ENCODE measurements at regions not wholly inside any gene's neighbourhood (a gene's known extent, or its start where the extent isn't known, plus 50 kb on each side); places are given as distances from the start of the nearest gene placed in this dataset.

DNA sequence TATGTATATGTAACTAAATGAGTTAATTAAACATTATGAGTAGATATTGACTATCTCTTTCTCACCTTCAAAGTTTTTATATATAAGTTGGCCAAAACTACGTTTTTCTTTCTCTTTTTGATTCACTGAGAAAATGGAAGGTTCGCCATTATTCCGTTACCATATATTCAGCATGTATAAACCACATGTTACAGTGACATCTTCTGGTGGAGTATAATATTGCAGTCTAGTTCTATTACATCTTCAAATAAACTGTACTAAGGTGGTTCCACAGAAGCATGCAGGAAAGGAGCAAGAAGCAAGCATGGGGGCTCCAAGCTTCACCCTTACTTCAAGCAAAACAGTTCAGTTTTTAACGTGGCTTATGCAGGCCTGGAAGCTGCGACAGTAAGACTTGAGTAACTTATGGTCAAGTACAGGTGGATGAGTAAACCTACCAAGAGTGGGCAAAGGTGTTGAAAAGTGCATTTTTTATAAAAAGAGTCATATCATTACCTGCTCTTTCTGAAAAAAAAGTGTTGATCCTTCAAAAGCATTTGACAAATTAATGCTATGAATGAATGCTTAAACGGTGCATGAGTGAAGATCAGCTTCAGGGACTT lies 129.8 kb upstream of the RAB6C start:
- TF ChIP-seq, protein P1, sequence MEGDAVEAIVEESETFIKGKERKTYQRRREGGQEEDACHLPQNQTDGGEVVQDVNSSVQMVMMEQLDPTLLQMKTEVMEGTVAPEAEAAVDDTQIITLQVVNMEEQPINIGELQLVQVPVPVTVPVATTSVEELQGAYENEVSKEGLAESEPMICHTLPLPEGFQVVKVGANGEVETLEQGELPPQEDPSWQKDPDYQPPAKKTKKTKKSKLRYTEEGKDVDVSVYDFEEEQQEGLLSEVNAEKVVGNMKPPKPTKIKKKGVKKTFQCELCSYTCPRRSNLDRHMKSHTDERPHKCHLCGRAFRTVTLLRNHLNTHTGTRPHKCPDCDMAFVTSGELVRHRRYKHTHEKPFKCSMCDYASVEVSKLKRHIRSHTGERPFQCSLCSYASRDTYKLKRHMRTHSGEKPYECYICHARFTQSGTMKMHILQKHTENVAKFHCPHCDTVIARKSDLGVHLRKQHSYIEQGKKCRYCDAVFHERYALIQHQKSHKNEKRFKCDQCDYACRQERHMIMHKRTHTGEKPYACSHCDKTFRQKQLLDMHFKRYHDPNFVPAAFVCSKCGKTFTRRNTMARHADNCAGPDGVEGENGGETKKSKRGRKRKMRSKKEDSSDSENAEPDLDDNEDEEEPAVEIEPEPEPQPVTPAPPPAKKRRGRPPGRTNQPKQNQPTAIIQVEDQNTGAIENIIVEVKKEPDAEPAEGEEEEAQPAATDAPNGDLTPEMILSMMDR (IDR thresholded peaks at IDR 0.05; ENCODE audit: insufficient read depth, low read length) = peak; percentile 68
- no peak overlapping the region for H3K4me3 ChIP-seq (ENCODE audit: low read depth, low read length)

DNA sequence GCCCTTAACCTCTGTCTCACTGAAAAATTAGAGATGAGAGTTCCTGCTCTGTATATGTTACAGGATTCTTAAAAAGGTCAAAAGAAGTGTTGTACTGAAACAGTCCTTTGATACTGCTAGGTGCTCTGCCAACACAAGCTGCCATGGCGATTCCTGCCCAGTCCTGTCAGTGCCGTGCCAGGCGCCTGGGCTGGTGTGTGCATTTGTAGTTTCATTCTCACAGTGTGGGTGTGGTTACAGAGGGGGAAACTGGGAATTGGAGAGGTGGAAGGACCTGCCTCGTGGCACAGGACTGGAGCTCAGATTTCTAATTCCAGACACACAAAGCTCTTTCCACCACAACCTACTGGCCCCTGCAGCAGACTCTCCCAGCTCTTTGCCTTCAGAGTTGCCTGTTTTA lies 122.3 kb upstream of the RAB6C start:
- no peak overlapping the region for H3K4me3 ChIP-seq (ENCODE audit: low read depth, low read length)
- no peak for DNase-seq (ENCODE audit: low read depth)
- TF ChIP-seq, protein P1 (IDR thresholded peaks at IDR 0.05; ENCODE audit: insufficient read depth, low read length) = no peak

More for the DNA sequence above, 129.8 kb upstream of the RAB6C start:
- peak; percentile 87 for DNase-seq (ENCODE audit: low read depth)

DNA sequence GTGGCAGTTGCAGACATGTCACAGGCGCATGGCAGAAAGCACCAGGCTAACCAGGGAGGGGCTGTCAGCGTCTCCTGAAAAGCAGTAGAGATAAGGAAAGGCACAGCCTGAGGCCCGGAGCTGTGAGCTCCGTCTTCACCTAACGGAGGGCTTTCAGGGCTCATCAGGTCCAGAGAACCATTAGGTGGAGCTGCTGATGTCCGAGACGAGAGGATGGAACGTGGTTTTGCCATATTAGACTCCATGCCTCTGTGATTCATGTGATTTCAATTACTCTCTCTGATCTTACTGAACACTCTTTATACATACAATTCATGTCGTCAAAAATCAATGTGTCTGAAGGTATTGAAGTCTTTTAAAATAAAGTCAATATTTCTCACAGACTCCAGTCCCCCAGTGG lies 120.3 kb upstream of the RAB6C start:
- H3K4me3 ChIP-seq (ENCODE audit: low read depth, low read length) = no peak overlapping the region
- TF ChIP-seq, protein P1 (IDR thresholded peaks at IDR 0.05; ENCODE audit: insufficient read depth, low read length) = no peak
- DNase-seq (ENCODE audit: low read depth) = no peak

DNA sequence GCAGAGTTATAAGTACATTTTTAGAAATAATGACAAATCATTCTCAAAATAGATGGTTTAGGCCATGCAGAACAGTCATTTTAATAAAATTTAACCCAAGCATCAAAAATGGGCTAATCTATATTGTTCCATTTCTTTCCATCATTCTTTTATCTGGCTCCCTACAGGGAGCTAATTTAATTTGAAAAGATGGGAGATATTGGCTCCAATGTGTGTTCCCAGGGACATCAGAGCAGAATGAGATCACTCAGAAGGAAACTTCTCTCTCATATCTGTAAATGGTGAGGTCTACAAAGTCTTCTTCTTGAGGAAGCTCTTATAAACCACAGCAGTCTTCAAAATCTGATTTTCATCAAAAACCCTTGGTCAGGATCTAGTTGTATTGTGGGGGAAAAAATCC lies 119.4 kb upstream of the RAB6C start:
- TF ChIP-seq, protein P1 (IDR thresholded peaks at IDR 0.05; ENCODE audit: insufficient read depth, low read length) = no peak
- no peak overlapping the region for H3K4me3 ChIP-seq (ENCODE audit: low read depth, low read length)
- no peak for DNase-seq (ENCODE audit: low read depth)

DNA sequence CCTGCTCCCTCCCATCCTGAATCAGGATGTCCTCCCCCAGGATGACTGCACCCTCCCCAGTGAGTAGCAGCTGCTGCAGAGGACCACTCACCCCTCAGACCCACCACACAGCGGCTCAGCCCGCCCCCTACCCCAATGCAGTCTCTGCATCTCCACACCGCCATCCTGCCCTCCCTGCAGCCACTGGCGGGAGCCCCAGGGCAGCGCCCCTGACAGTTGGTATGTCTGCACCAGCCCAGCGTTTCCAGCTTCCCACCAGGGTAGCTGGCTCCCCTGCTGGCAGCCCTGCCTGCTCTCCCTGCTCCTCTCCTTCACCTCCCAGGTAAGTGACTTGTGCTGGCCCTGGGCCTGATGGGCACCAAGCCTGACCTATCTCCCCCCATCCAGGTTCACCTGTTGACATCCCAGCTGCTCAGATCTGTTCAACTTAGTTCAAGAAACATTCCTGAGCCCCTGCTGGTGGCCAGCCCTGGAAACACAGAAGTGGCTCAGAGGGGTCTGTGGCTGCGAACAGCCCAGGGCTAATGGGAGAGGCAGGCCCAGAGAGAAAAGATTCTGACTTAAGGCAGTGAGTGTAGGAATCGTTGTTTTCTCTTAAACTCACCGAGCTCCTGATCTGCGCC lies 117.7 kb upstream of the RAB6C start:
- no peak for DNase-seq (ENCODE audit: low read depth)
- no peak overlapping the region for H3K4me3 ChIP-seq (ENCODE audit: low read depth, low read length)
- TF ChIP-seq, protein P1 (IDR thresholded peaks at IDR 0.05; ENCODE audit: insufficient read depth, low read length) = no peak

DNA sequence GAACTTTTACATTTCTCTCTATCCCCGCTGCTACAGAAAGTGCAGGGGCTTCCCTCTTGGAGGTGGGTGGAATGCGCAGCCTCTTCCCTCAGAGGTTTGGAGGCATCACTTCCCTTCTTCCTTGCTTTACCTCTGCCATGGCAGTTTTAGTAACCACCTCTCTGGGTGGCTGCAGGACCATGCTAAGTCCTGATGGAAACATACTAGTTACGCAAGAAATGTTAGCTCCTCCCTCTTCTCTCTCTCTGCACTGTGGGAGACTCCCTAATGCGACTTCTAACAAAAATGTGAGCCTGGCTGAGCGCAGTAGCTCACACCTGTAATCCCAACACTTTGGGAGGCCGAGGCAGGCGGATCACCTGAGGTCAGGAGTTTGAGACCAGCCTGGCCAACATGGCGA lies 116.8 kb upstream of the RAB6C start:
- DNase-seq (ENCODE audit: low read depth) = no peak
- no peak overlapping the region for H3K4me3 ChIP-seq (ENCODE audit: low read depth, low read length)
- TF ChIP-seq, protein P1 (IDR thresholded peaks at IDR 0.05; ENCODE audit: insufficient read depth, low read length) = no peak

All from fibroblast of the aortic adventitia (primary cell).